ENCODE measurements at regions not wholly inside any gene's neighbourhood (a gene's known extent, or its start where the extent isn't known, plus 50 kb on each side); places are given as distances from the start of the nearest gene placed in this dataset.

- 64% methylated on average over 1 of the region's 1 CpG for WGBS
- Histone ChIP-seq H3K9ac (ENCODE audit: low read depth in 1 of 2, low read length in 2 of 2) (no peak overlapping the region), H3K27me3 (ENCODE audit: control insufficient read depth in 4 of 4, insufficient read depth in 4 of 4, low read length in 3 of 4) (no peaks in the 10 kb centered on the region), H3K4me3 (ENCODE audit: low read depth in 1 of 3, low read length in 3 of 3) (no peak overlapping the region), H3K4me1 (ENCODE audit: control insufficient read depth in 4 of 4, insufficient read depth in 4 of 4, low read length in 3 of 4) (no peaks in the 10 kb centered on the region), H3K9me3 (ENCODE audit: control insufficient read depth in 4 of 4, low read length in 3 of 4) (no peaks in the 10 kb centered on the region), H3K36me3 (ENCODE audit: control insufficient read depth in 4 of 4, insufficient read depth in 3 of 4, low read depth in 1 of 4, low read length in 3 of 4) (no peaks in the 10 kb centered on the region), H3K27ac (ENCODE audit: low read depth in 1 of 2, low read length in 2 of 2) (no peak overlapping the region)
- no peak for DNase-seq (ENCODE audit: low spot score)
- TF ChIP-seq TAF1 (conservative IDR thresholded peaks at IDR 0.05) (no peak), NR2F2 (IDR thresholded peaks at IDR 0.05) (no peak), CTCF (IDR thresholded peaks at IDR 0.05; ENCODE audit: low read depth, low read length, missing input control) (no peak), MAX (IDR thresholded peaks at IDR 0.05) (no peak), RAD21 (IDR thresholded peaks at IDR 0.05) (no peak), FOXA1 (IDR thresholded peaks at IDR 0.05) (no peak), SP1 (IDR thresholded peaks at IDR 0.05) (no peak), YY1 (IDR thresholded peaks at IDR 0.05) (no peak), FOXA2 (IDR thresholded peaks at IDR 0.05) (no peak), ATF3 (IDR thresholded peaks at IDR 0.05) (no peak), GABPA (IDR thresholded peaks at IDR 0.05 in 1 of 2, conservative IDR thresholded peaks at IDR 0.05 in 1 of 2) (no peak), JUND (IDR thresholded peaks at IDR 0.05) (no peak), EGR1 (IDR thresholded peaks at IDR 0.05; ENCODE audit: low read depth in 2 of 2) (no peak), RXRA (IDR thresholded peaks at IDR 0.05) (no peak), HNF4G (IDR thresholded peaks at IDR 0.05) (no peak), REST (IDR thresholded peaks at IDR 0.05) (no peak), HNF4A (conservative IDR thresholded peaks at IDR 0.05) (no peak)
- TF ChIP-seq, protein P1, sequence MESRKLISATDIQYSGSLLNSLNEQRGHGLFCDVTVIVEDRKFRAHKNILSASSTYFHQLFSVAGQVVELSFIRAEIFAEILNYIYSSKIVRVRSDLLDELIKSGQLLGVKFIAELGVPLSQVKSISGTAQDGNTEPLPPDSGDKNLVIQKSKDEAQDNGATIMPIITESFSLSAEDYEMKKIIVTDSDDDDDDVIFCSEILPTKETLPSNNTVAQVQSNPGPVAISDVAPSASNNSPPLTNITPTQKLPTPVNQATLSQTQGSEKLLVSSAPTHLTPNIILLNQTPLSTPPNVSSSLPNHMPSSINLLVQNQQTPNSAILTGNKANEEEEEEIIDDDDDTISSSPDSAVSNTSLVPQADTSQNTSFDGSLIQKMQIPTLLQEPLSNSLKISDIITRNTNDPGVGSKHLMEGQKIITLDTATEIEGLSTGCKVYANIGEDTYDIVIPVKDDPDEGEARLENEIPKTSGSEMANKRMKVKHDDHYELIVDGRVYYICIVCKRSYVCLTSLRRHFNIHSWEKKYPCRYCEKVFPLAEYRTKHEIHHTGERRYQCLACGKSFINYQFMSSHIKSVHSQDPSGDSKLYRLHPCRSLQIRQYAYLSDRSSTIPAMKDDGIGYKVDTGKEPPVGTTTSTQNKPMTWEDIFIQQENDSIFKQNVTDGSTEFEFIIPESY (IDR thresholded peaks at IDR 0.05) = no peak
These were observed 422.5 kb upstream of the RGS17 start for GRCh38 chr6:153553627-153554026.
